Endothelial cell of umbilical vein (primary cell): ENCODE measurements at regions not wholly inside any gene's neighbourhood (a gene's known extent, or its start where the extent isn't known, plus 50 kb on each side); places are given as distances from the start of the nearest gene placed in this dataset.

Source experiments
- BruUV-seq: library from RNA; stranded (reverse); fragments of 400-500 nt; replicated peaks from 2 replicates; lab custom pipeline; 2021; lab: Mats Ljungman, UMichigan
- CTCF ChIA-PET: fragments of 300-600, 350-600 bp; sonication (Branson Sonifier 250); formaldehyde crosslinking; loops from one replicate; lab custom pipeline; 2021; ENCODE audit warnings: antibody characterized with exemption, inconsistent platforms; lab: Charles Lee
- POLR2A ChIA-PET: fragments of 300-600, 350-600 bp; sonication (Branson Sonifier 250); formaldehyde crosslinking; loops from one replicate; lab custom pipeline; 2021; ENCODE audit warnings: antibody characterized with exemption, inconsistent platforms; lab: Charles Lee
- DNase-seq: peaks from one replicate; pipeline ENCODE4 v3.0.0-alpha.2; 2011; ENCODE audit warnings: low read depth, low spot score
- FAIRE-seq: peaks from 2 replicates; lab custom pipeline; 2011; peaks lifted over from hg19 to GRCh38; lab: Jason Lieb, UNC
- H2AFZ ChIP-seq: 2 replicates; pipeline ENCODE4 v1.6.0; 2012; ENCODE audit warnings: low read depth, low read length, control low read depth, inconsistent platforms
- H3K27ac ChIP-seq: 2 replicates; pipeline ENCODE4 v1.5.1; 2011; ENCODE audit warnings: low read depth, mild to moderate bottlenecking, control low read depth, low read length, moderate library complexity; ENCODE audit not compliant: insufficient read depth
- H3K27me3 ChIP-seq, 2 experiments: 2 replicates each; pipeline versions ENCODE4 v1.6.0 to v1.6.1; 2011; ENCODE audit warnings: low read length in 2 of 2, mixed read lengths in 1 of 2; ENCODE audit not compliant: control insufficient read depth in 2 of 2, insufficient read depth in 2 of 2
- H3K36me3 ChIP-seq, 2 experiments: 2 replicates in 1 of 2; 3 replicates in 1 of 2; pipeline ENCODE4 v1.5.1; 2011; ENCODE audit warnings: low read length in 2 of 2, mild to moderate bottlenecking in 1 of 2, moderate library complexity in 1 of 2; ENCODE audit not compliant: control insufficient read depth in 2 of 2, insufficient read depth in 2 of 2; ENCODE audit errors: extremely low read depth in 1 of 2
- H3K4me1 ChIP-seq: 3 replicates; pipeline ENCODE4 v1.5.1; 2011; ENCODE audit warnings: mild to moderate bottlenecking, low read length; ENCODE audit not compliant: control insufficient read depth, insufficient read depth; ENCODE audit errors: extremely low read depth
- H3K4me2 ChIP-seq: 2 replicates; pipeline ENCODE4 v1.6.1; 2011; ENCODE audit warnings: low read length, control low read depth, mixed read lengths; ENCODE audit not compliant: insufficient read depth
- H3K4me3 ChIP-seq, 3 experiments: fragments of 200-600 bp in 1 of 3; sonication (generic), shearing (Covaris generic) in 1 of 3; replicated peaks in 1 of 3; 2 replicates each; pipeline ENCODE4 v1.5.1; 2011 to 2016; ENCODE audit warnings: control low read depth in 3 of 3, low read length in 3 of 3, mild to moderate bottlenecking in 2 of 3, inconsistent platforms in 1 of 3, low read depth in 1 of 3, moderate library complexity in 1 of 3; ENCODE audit not compliant: insufficient read depth in 1 of 3
- H3K79me2 ChIP-seq: 2 replicates; pipeline ENCODE4 v1.6.0; 2012; ENCODE audit warnings: low read length, inconsistent platforms; ENCODE audit not compliant: control insufficient read depth, insufficient read depth
- H3K9ac ChIP-seq: replicated peaks from 2 replicates; pipeline ENCODE3; 2011; ENCODE audit warnings: low read length, control low read depth; ENCODE audit not compliant: insufficient read depth; ENCODE audit errors: extremely low read depth
- H3K9me1 ChIP-seq: replicated peaks from 3 replicates; pipeline ENCODE4 v1.6.0; 2011; ENCODE audit warnings: mild to moderate bottlenecking, low read length; ENCODE audit not compliant: control insufficient read depth, insufficient read depth; ENCODE audit errors: extremely low read depth
- H3K9me3 ChIP-seq: replicated peaks from 2 replicates; pipeline ENCODE4 v1.5.1; 2012; ENCODE audit warnings: low read length, inconsistent platforms; ENCODE audit not compliant: control insufficient read depth, insufficient read depth
- H4K20me1 ChIP-seq: replicated peaks from 2 replicates; pipeline ENCODE3; 2011; ENCODE audit warnings: mild to moderate bottlenecking, low read length; ENCODE audit not compliant: control insufficient read depth, insufficient read depth; ENCODE audit errors: extremely low read depth
- EZH2 ChIP-seq: IDR thresholded peaks from 2 replicates; pipeline ENCODE4 v1.6.1; 2012; ENCODE audit warnings: borderline replicate concordance, low read depth, mild to moderate bottlenecking, moderate library complexity, low read length, inconsistent platforms; ENCODE audit not compliant: severe bottlenecking
- FOS ChIP-seq: IDR thresholded peaks from 2 replicates; pipeline ENCODE4 v1.6.1; 2011; ENCODE audit warnings: mild to moderate bottlenecking, low read length, moderate library complexity, borderline replicate concordance; ENCODE audit not compliant: insufficient read depth
- GATA2 ChIP-seq: IDR thresholded peaks from 2 replicates; pipeline ENCODE4 v1.7.0; 2011; ENCODE audit warnings: low read depth, mild to moderate bottlenecking, moderate library complexity, mixed read lengths, low read length; ENCODE audit not compliant: insufficient read length, insufficient read depth
- POLR2A ChIP-seq: IDR thresholded peaks from 2 replicates; pipeline ENCODE4 v1.6.1; 2012; ENCODE audit warnings: low read depth, mild to moderate bottlenecking, control low read depth, low read length
- POLR2AphosphoS5 ChIP-seq: IDR thresholded peaks from 2 replicates; pipeline ENCODE4 v1.6.1; 2012; ENCODE audit warnings: low read depth, mild to moderate bottlenecking, control low read depth, low read length, moderate library complexity; ENCODE audit not compliant: insufficient read depth
- dilution Hi-C: fragments of 300-500 bp; cut with MboI; formaldehyde crosslinking; loops from one replicate; pipeline ENCODE4 v1.15.0; 2019; ENCODE audit warnings: low sequenced_read_pairs; ENCODE audit not compliant: extremely low pct_ligation_motif_present
- intact Hi-C: fragments of 100-400 bp; cut with micrococcal nuclease; formaldehyde crosslinking; loops from one replicate; pipeline ENCODE4 v1.10.0; 2022
- TF ChIP-seq, protein P1 (sequence below), 2 donors: IDR thresholded peaks; 1 replicate in 1 of 2; 2 replicates in 1 of 2; pipeline ENCODE4 v1.5.1; 2011; ENCODE audit warnings: low read length in 2 of 2, mild to moderate bottlenecking in 2 of 2, moderate library complexity in 2 of 2, control low read depth in 1 of 2, inconsistent platforms in 1 of 2, low read depth in 1 of 2; ENCODE audit not compliant: insufficient read depth in 1 of 2; ENCODE audit errors: extremely low read depth in 1 of 2
- TF ChIP-seq, protein P2 (sequence below): IDR thresholded peaks from 2 replicates; pipeline ENCODE4 v1.6.1; 2011; ENCODE audit not compliant: insufficient read depth, insufficient read length

- intact Hi-C loops, result no loop called here
- no peak for TF ChIP-seq POLR2AphosphoS5
- TF ChIP-seq, protein P1, sequence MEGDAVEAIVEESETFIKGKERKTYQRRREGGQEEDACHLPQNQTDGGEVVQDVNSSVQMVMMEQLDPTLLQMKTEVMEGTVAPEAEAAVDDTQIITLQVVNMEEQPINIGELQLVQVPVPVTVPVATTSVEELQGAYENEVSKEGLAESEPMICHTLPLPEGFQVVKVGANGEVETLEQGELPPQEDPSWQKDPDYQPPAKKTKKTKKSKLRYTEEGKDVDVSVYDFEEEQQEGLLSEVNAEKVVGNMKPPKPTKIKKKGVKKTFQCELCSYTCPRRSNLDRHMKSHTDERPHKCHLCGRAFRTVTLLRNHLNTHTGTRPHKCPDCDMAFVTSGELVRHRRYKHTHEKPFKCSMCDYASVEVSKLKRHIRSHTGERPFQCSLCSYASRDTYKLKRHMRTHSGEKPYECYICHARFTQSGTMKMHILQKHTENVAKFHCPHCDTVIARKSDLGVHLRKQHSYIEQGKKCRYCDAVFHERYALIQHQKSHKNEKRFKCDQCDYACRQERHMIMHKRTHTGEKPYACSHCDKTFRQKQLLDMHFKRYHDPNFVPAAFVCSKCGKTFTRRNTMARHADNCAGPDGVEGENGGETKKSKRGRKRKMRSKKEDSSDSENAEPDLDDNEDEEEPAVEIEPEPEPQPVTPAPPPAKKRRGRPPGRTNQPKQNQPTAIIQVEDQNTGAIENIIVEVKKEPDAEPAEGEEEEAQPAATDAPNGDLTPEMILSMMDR (IDR thresholded peaks at IDR 0.05; ENCODE audit: extremely low read depth in 1 of 2, insufficient read depth in 1 of 2, low read depth in 1 of 2, low read length in 2 of 2), result no peak
- TF ChIP-seq FOS, result no peak
- no peak for TF ChIP-seq EZH2
- TF ChIP-seq POLR2A, result no peak
- TF ChIP-seq, protein P2, sequence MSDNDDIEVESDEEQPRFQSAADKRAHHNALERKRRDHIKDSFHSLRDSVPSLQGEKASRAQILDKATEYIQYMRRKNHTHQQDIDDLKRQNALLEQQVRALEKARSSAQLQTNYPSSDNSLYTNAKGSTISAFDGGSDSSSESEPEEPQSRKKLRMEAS, result no peak
- TF ChIP-seq GATA2, result no peak
- Histone ChIP-seq H3K27me3 (no peaks in the 10 kb centered on the region), H4K20me1 (no peaks in the 10 kb centered on the region), H3K36me3 (no peaks in the 10 kb centered on the region), H3K79me2 (no peaks in the 10 kb centered on the region), H2AFZ (no peak overlapping the region), H3K4me1 (no peaks in the 10 kb centered on the region), H3K4me3 (no peak overlapping the region), H3K27ac (no peak overlapping the region), H3K9me1 (no peaks in the 10 kb centered on the region), H3K9me3 (peaks cover 5% of the 10 kb centered on the region), H3K4me2 (no peak overlapping the region), H3K9ac (no peak overlapping the region)
- ChIA-PET POLR2A (no interaction called here), CTCF (no interaction called here)
- no peak for DNase-seq
- no TSS peak for BruUV-seq
- dilution Hi-C loops, result no loop called here
- FAIRE-seq, result no peak
Measured at GRCh38 chr2:147325990-147326389, 518.8 kb upstream of the ACVR2A start.
